ENCODE measurements at regions not wholly inside any gene's neighbourhood (a gene's known extent, or its start where the extent isn't known, plus 50 kb on each side); places are given as distances from the start of the nearest gene placed in this dataset.

- no TSS peak for BruUV-seq (replicated peaks)
- TF ChIP-seq CTCF (IDR thresholded peaks at IDR 0.05; ENCODE audit: insufficient read depth in 1 of 2, low read depth in 1 of 2, low read length in 1 of 2, severe bottlenecking in 1 of 2, unreplicated experiment in 1 of 2) = no peak
- Mint-ChIP-seq H3K4me3 (ENCODE audit: unreplicated experiment) (no peak overlapping the region), H3K27me3 (ENCODE audit: insufficient read depth, unreplicated experiment) (peaks cover 2% of the 10 kb centered on the region), H3K4me1 (ENCODE audit: low read depth, unreplicated experiment) (no peaks in the 10 kb centered on the region), H3K36me3 (ENCODE audit: insufficient read depth, unreplicated experiment) (no peaks in the 10 kb centered on the region), H3K9me3 (ENCODE audit: unreplicated experiment) (no peaks in the 10 kb centered on the region), H3K27ac (ENCODE audit: unreplicated experiment) (no peak overlapping the region)
- no peaks in the 10 kb centered on the region for H3K36me3 ChIP-seq (ENCODE audit: control insufficient read depth, insufficient read depth, low read length)
- ChIA-PET CTCF (no interaction called here), POLR2A (no interaction called here)
- no peak overlapping the region for H3K4me3 ChIP-seq (ENCODE audit: low read depth, low read length)
- H3K4me1 ChIP-seq = no peaks in the 10 kb centered on the region
- DNase-seq = no peak
- H3K27me3 ChIP-seq (replicated peaks; ENCODE audit: control insufficient read depth, insufficient read depth, low read length) = no peaks in the 10 kb centered on the region
- intact Hi-C loops (cut with micrococcal nuclease; ENCODE audit: unreplicated experiment) = no loop called here
- H3K9me3 ChIP-seq = no peaks in the 10 kb centered on the region
Measured at GRCh38 chr10:131683281-131683861, 217.4 kb upstream of the PPP2R2D start.

- CTCF ChIA-PET = no interaction called here
- Histone ChIP-seq H3K4me1 (no peaks in the 10 kb centered on the region), H3K36me3 (ENCODE audit: control insufficient read depth, insufficient read depth, low read length) (no peaks in the 10 kb centered on the region), H3K4me3 (ENCODE audit: low read depth, low read length) (no peak overlapping the region), H3K27me3 (replicated peaks; ENCODE audit: control insufficient read depth, insufficient read depth, low read length) (no peaks in the 10 kb centered on the region), H3K9me3 (no peaks in the 10 kb centered on the region)
- no peak for TF ChIP-seq CTCF (IDR thresholded peaks at IDR 0.05; ENCODE audit: insufficient read depth in 1 of 2, low read depth in 1 of 2, low read length in 1 of 2, severe bottlenecking in 1 of 2, unreplicated experiment in 1 of 2)
- no peak for DNase-seq
- no peaks in the 10 kb centered on the region for H3K9me3 Mint-ChIP-seq (ENCODE audit: unreplicated experiment)
- intact Hi-C loops (cut with micrococcal nuclease; ENCODE audit: unreplicated experiment) = no loop called here
- peaks cover 2% of the 10 kb centered on the region for H3K27me3 Mint-ChIP-seq (ENCODE audit: insufficient read depth, unreplicated experiment)
- H3K4me3 Mint-ChIP-seq (ENCODE audit: unreplicated experiment) = no peak overlapping the region
- no peaks in the 10 kb centered on the region for H3K4me1 Mint-ChIP-seq (ENCODE audit: low read depth, unreplicated experiment)
- POLR2A ChIA-PET = no interaction called here
- no peak overlapping the region for H3K27ac Mint-ChIP-seq (ENCODE audit: unreplicated experiment)
- H3K36me3 Mint-ChIP-seq (ENCODE audit: insufficient read depth, unreplicated experiment) = no peaks in the 10 kb centered on the region
- no TSS peak for BruUV-seq (replicated peaks)
Measured at GRCh38 chr10:131683941-131684340, 216.9 kb upstream of the PPP2R2D start.

- H3K4me1 ChIP-seq = no peaks in the 10 kb centered on the region
- no TSS peak for BruUV-seq (replicated peaks)
- H3K27ac Mint-ChIP-seq (ENCODE audit: unreplicated experiment) = no peak overlapping the region
- no peaks in the 10 kb centered on the region for H3K4me1 Mint-ChIP-seq (ENCODE audit: low read depth, unreplicated experiment)
- no peaks in the 10 kb centered on the region for H3K36me3 Mint-ChIP-seq (ENCODE audit: insufficient read depth, unreplicated experiment)
- ChIA-PET POLR2A (no interaction called here), CTCF (no interaction called here)
- H3K27me3 Mint-ChIP-seq (ENCODE audit: insufficient read depth, unreplicated experiment) = no peaks in the 10 kb centered on the region
- no peaks in the 10 kb centered on the region for H3K9me3 ChIP-seq
- H3K4me3 Mint-ChIP-seq (ENCODE audit: unreplicated experiment) = no peak overlapping the region
- intact Hi-C loops (cut with micrococcal nuclease; ENCODE audit: unreplicated experiment) = no loop called here
- DNase-seq = no peak
- TF ChIP-seq CTCF (IDR thresholded peaks at IDR 0.05; ENCODE audit: insufficient read depth in 1 of 2, low read depth in 1 of 2, low read length in 1 of 2, severe bottlenecking in 1 of 2, unreplicated experiment in 1 of 2) = no peak
- no peaks in the 10 kb centered on the region for H3K36me3 ChIP-seq (ENCODE audit: control insufficient read depth, insufficient read depth, low read length)
- H3K4me3 ChIP-seq (ENCODE audit: low read depth, low read length) = no peak overlapping the region
- peaks cover 3% of the 10 kb centered on the region for H3K9me3 Mint-ChIP-seq (ENCODE audit: unreplicated experiment)
- no peaks in the 10 kb centered on the region for H3K27me3 ChIP-seq (replicated peaks; ENCODE audit: control insufficient read depth, insufficient read depth, low read length)
Measured at GRCh38 chr10:131685007-131685406, 215.8 kb upstream of the PPP2R2D start.

All from Caco-2 (cell line).